ENCODE measurements at regions not wholly inside any gene's neighbourhood (a gene's known extent, or its start where the extent isn't known, plus 50 kb on each side); places are given as distances from the start of the nearest gene placed in this dataset.
"Not testable (repeated sequence)": the region's sequence is repeated elsewhere in the genome, so short reads cannot be mapped to it uniquely, and the experiment has no call there.

GRCh38 chr18:44325903-44326635 is 354.6 kb upstream of the SETBP1 start:
- DNase-seq: peak; percentile 77
- no peaks in the 10 kb centered on the region for H3K9me3 ChIP-seq (replicated peaks; ENCODE audit: control insufficient read depth, low read depth, low read length)
- H3K4me1 ChIP-seq (ENCODE audit: control insufficient read depth, insufficient read depth, low read length): no peaks in the 10 kb centered on the region
- no peaks in the 10 kb centered on the region for H3K27me3 ChIP-seq (ENCODE audit: control insufficient read depth, insufficient read depth, low read length)
- H3K36me3 ChIP-seq (ENCODE audit: control insufficient read depth, insufficient read depth, low read length): no peaks in the 10 kb centered on the region
- 0% methylated on average over 1 of the region's 4 CpGs for WGBS (ENCODE audit: insufficient coverage)
- H3K27ac ChIP-seq (ENCODE audit: low read length): no peak overlapping the region
- no peak overlapping the region for H3K4me3 ChIP-seq (ENCODE audit: low read length)

- WGBS (ENCODE audit: insufficient coverage): 93% methylated on average over 2 of the region's 6 CpGs
- H3K9me3 ChIP-seq (replicated peaks; ENCODE audit: control insufficient read depth, low read depth, low read length): no peaks in the 10 kb centered on the region
- no peaks in the 10 kb centered on the region for H3K36me3 ChIP-seq (ENCODE audit: control insufficient read depth, insufficient read depth, low read length)
- H3K27me3 ChIP-seq (ENCODE audit: control insufficient read depth, insufficient read depth, low read length): no peaks in the 10 kb centered on the region
- DNase-seq: no peak
- no peak overlapping the region for H3K27ac ChIP-seq (ENCODE audit: low read length)
- no peaks in the 10 kb centered on the region for H3K4me1 ChIP-seq (ENCODE audit: control insufficient read depth, insufficient read depth, low read length)
- no peak overlapping the region for H3K4me3 ChIP-seq (ENCODE audit: low read length)
These were observed 348.8 kb upstream of the SETBP1 start for GRCh38 chr18:44331656-44332570.

GRCh38 chr18:44341759-44342158 is 338.9 kb upstream of the SETBP1 start:
- Histone ChIP-seq H3K36me3 (ENCODE audit: control insufficient read depth, insufficient read depth, low read length) (no peaks in the 10 kb centered on the region), H3K27ac (ENCODE audit: low read length) (no peak overlapping the region), H3K9me3 (replicated peaks; ENCODE audit: control insufficient read depth, low read depth, low read length) (no peaks in the 10 kb centered on the region), H3K4me1 (ENCODE audit: control insufficient read depth, insufficient read depth, low read length) (no peaks in the 10 kb centered on the region), H3K27me3 (ENCODE audit: control insufficient read depth, insufficient read depth, low read length) (no peaks in the 10 kb centered on the region), H3K4me3 (ENCODE audit: low read length) (no peak overlapping the region)
- DNase-seq: no peak
- 71% methylated on average over 1 of the region's 1 CpG for WGBS (ENCODE audit: insufficient coverage)

GRCh38 chr18:44342162-44342561 is 338.5 kb upstream of the SETBP1 start:
- H3K27me3 ChIP-seq (ENCODE audit: control insufficient read depth, insufficient read depth, low read length): no peaks in the 10 kb centered on the region
- no peak overlapping the region for H3K27ac ChIP-seq (ENCODE audit: low read length)
- DNase-seq: no peak
- no peaks in the 10 kb centered on the region for H3K36me3 ChIP-seq (ENCODE audit: control insufficient read depth, insufficient read depth, low read length)
- 88% methylated on average over 2 of the region's 2 CpGs for WGBS (ENCODE audit: insufficient coverage)
- no peaks in the 10 kb centered on the region for H3K4me1 ChIP-seq (ENCODE audit: control insufficient read depth, insufficient read depth, low read length)
- H3K9me3 ChIP-seq (replicated peaks; ENCODE audit: control insufficient read depth, low read depth, low read length): no peaks in the 10 kb centered on the region
- H3K4me3 ChIP-seq (ENCODE audit: low read length): no peak overlapping the region

GRCh38 chr18:44342946-44343345 is 337.7 kb upstream of the SETBP1 start:
- H3K9me3 ChIP-seq (replicated peaks; ENCODE audit: control insufficient read depth, low read depth, low read length): no peaks in the 10 kb centered on the region
- no peaks in the 10 kb centered on the region for H3K27me3 ChIP-seq (ENCODE audit: control insufficient read depth, insufficient read depth, low read length)
- no CpG with 5 or more reads among the region's 2 CpGs for WGBS (ENCODE audit: insufficient coverage)
- no peak for DNase-seq
- no peaks in the 10 kb centered on the region for H3K4me1 ChIP-seq (ENCODE audit: control insufficient read depth, insufficient read depth, low read length)
- H3K36me3 ChIP-seq (ENCODE audit: control insufficient read depth, insufficient read depth, low read length): no peaks in the 10 kb centered on the region
- no peak overlapping the region for H3K4me3 ChIP-seq (ENCODE audit: low read length)
- no peak overlapping the region for H3K27ac ChIP-seq (ENCODE audit: low read length)

GRCh38 chr18:44343570-44343969 is 337.1 kb upstream of the SETBP1 start:
- no peaks in the 10 kb centered on the region for H3K4me1 ChIP-seq (ENCODE audit: control insufficient read depth, insufficient read depth, low read length)
- peak; percentile 39 for DNase-seq

GRCh38 chr18:44356566-44357157 is 324.0 kb upstream of the SETBP1 start:
- H3K36me3 ChIP-seq (ENCODE audit: control insufficient read depth, insufficient read depth, low read length): no peaks in the 10 kb centered on the region
- no peak overlapping the region for H3K4me3 ChIP-seq (ENCODE audit: low read length)
- H3K9me3 ChIP-seq (replicated peaks; ENCODE audit: control insufficient read depth, low read depth, low read length): no peaks in the 10 kb centered on the region
- H3K27ac ChIP-seq (ENCODE audit: low read length): no peak overlapping the region
- 83% methylated on average over 2 of the region's 5 CpGs for WGBS (ENCODE audit: insufficient coverage)
- H3K27me3 ChIP-seq (ENCODE audit: control insufficient read depth, insufficient read depth, low read length): no peaks in the 10 kb centered on the region
- DNase-seq: no peak
- no peaks in the 10 kb centered on the region for H3K4me1 ChIP-seq (ENCODE audit: control insufficient read depth, insufficient read depth, low read length)

More at GRCh38 chr18:44343570-44343969, 337.1 kb upstream of the SETBP1 start:
- Histone ChIP-seq H3K27ac (ENCODE audit: low read length) (no peak overlapping the region), H3K36me3 (ENCODE audit: control insufficient read depth, insufficient read depth, low read length) (no peaks in the 10 kb centered on the region), H3K9me3 (replicated peaks; ENCODE audit: control insufficient read depth, low read depth, low read length) (no peaks in the 10 kb centered on the region), H3K4me3 (ENCODE audit: low read length) (no peak overlapping the region), H3K27me3 (ENCODE audit: control insufficient read depth, insufficient read depth, low read length) (no peaks in the 10 kb centered on the region)

GRCh38 chr18:44358402-44358801 is 322.3 kb upstream of the SETBP1 start:
- H3K4me3 ChIP-seq (ENCODE audit: low read length): no peak overlapping the region
- no peaks in the 10 kb centered on the region for H3K36me3 ChIP-seq (ENCODE audit: control insufficient read depth, insufficient read depth, low read length)
- no peaks in the 10 kb centered on the region for H3K27me3 ChIP-seq (ENCODE audit: control insufficient read depth, insufficient read depth, low read length)
- no CpG with 5 or more reads among the region's 2 CpGs for WGBS (ENCODE audit: insufficient coverage)
- no peaks in the 10 kb centered on the region for H3K9me3 ChIP-seq (replicated peaks; ENCODE audit: control insufficient read depth, low read depth, low read length)
- no peaks in the 10 kb centered on the region for H3K4me1 ChIP-seq (ENCODE audit: control insufficient read depth, insufficient read depth, low read length)
- no peak for DNase-seq
- no peak overlapping the region for H3K27ac ChIP-seq (ENCODE audit: low read length)

GRCh38 chr18:44359741-44360140 is 320.9 kb upstream of the SETBP1 start:
- no CpG with 5 or more reads among the region's 1 CpG for WGBS (ENCODE audit: insufficient coverage)
- not testable (repeated sequence) for H3K4me3 ChIP-seq (ENCODE audit: low read length)

GRCh38 chr18:44362213-44362612 is 318.5 kb upstream of the SETBP1 start:
- H3K4me1 ChIP-seq (ENCODE audit: control insufficient read depth, insufficient read depth, low read length); H3K4me3 ChIP-seq (ENCODE audit: low read length); H3K36me3 ChIP-seq (ENCODE audit: control insufficient read depth, insufficient read depth, low read length); H3K9me3 ChIP-seq (replicated peaks; ENCODE audit: control insufficient read depth, low read depth, low read length); H3K27me3 ChIP-seq (ENCODE audit: control insufficient read depth, insufficient read depth, low read length); H3K27ac ChIP-seq (ENCODE audit: low read length); DNase-seq: not testable (repeated sequence)
- WGBS (ENCODE audit: insufficient coverage): no CpG with 5 or more reads among the region's 1 CpG

More at GRCh38 chr18:44359741-44360140, 320.9 kb upstream of the SETBP1 start:
- not testable (repeated sequence) for H3K36me3 ChIP-seq (ENCODE audit: control insufficient read depth, insufficient read depth, low read length); H3K27ac ChIP-seq (ENCODE audit: low read length); H3K4me1 ChIP-seq (ENCODE audit: control insufficient read depth, insufficient read depth, low read length); DNase-seq; H3K9me3 ChIP-seq (replicated peaks; ENCODE audit: control insufficient read depth, low read depth, low read length); H3K27me3 ChIP-seq (ENCODE audit: control insufficient read depth, insufficient read depth, low read length)

Data from muscle of leg (tissue), 3 donors.